ENCODE measurements at regions not wholly inside any gene's neighbourhood (a gene's known extent, or its start where the extent isn't known, plus 50 kb on each side); places are given as distances from the start of the nearest gene placed in this dataset.

GRCh38 chr10:36232935-36233334, 590.8 kb upstream of the FZD8 start:
- no peak overlapping the region for H3K4me3 ChIP-seq (ENCODE audit: low read depth, low read length)
- DNase-seq (ENCODE audit: low read depth): no peak
- TF ChIP-seq, protein P1, sequence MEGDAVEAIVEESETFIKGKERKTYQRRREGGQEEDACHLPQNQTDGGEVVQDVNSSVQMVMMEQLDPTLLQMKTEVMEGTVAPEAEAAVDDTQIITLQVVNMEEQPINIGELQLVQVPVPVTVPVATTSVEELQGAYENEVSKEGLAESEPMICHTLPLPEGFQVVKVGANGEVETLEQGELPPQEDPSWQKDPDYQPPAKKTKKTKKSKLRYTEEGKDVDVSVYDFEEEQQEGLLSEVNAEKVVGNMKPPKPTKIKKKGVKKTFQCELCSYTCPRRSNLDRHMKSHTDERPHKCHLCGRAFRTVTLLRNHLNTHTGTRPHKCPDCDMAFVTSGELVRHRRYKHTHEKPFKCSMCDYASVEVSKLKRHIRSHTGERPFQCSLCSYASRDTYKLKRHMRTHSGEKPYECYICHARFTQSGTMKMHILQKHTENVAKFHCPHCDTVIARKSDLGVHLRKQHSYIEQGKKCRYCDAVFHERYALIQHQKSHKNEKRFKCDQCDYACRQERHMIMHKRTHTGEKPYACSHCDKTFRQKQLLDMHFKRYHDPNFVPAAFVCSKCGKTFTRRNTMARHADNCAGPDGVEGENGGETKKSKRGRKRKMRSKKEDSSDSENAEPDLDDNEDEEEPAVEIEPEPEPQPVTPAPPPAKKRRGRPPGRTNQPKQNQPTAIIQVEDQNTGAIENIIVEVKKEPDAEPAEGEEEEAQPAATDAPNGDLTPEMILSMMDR (IDR thresholded peaks at IDR 0.05; ENCODE audit: insufficient read depth, low read depth, low read length, missing control alignments): no peak

DNA sequence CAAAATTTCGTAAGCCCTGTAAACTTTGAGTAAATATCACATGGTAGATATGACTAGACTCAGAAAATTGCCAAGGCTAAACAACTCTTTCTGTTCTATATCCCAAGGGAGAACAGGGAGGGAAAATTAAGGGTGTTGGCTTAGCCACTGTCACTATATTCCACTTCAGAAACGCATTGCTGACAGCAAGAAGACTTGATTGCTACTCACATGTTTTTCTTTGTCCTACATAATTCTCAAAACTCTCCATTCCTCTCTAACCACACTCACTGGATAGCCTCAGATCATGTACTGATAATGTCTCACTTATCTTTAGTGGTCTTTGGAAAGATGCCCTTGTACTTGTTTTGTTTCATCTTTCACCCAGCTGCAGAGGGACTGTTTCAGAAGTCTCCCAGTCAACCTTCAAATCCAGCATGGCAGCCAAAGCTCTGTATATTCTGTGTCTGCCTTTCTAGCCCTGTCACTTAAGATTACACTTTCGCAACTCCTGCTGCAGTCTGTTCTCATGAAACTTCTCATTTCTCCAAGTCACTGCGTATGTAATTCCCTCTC, 582.4 kb upstream of the FZD8 start:
- TF ChIP-seq, protein P1 (IDR thresholded peaks at IDR 0.05; ENCODE audit: insufficient read depth, low read depth, low read length, missing control alignments): no peak
- DNase-seq (ENCODE audit: low read depth): no peak
- no peak overlapping the region for H3K4me3 ChIP-seq (ENCODE audit: low read depth, low read length)

DNA sequence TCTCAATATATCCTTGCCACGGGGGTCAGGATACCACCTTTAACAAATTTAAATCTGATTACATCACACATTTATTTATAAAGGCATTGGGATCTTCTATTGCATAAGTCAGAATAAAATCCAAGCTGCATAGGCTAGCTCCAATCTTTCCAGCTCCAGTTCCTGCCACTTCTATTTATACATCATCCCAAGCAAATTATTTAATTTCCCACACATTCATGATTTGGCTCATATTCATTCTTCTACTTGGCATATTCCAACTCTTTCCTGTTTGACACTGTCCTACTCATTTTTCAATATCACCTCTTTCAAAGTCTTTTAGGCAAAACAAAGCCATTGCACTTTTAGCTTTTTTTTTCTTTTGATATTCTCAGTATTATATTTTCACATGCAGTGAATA, 579.0 kb upstream of the FZD8 start:
- no peak for DNase-seq (ENCODE audit: low read depth)
- TF ChIP-seq, protein P1 (IDR thresholded peaks at IDR 0.05; ENCODE audit: insufficient read depth, low read depth, low read length, missing control alignments): no peak
- H3K4me3 ChIP-seq (ENCODE audit: low read depth, low read length): no peak overlapping the region

DNA sequence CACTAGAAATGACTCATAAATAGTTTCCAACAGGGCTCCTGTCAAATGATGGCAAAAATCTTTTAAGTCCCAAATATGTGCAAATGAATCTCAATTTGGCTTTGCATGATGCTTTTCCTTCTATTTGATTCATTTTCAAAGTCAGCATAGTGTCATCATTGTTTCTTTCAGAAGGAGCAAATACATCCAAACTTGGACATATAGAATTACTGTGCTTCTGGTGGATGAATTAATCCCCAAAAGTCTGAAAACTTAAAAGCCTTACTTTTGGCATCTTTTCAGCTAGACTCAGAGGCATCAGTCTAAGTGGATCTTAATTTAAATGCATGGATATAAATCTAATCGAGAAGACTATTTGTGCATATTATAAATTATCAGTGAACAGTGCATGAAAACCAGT, 578.1 kb upstream of the FZD8 start:
- DNase-seq (ENCODE audit: low read depth): no peak
- no peak overlapping the region for H3K4me3 ChIP-seq (ENCODE audit: low read depth, low read length)

GRCh38 chr10:36211856-36212255, 569.8 kb upstream of the FZD8 start:
- DNase-seq (ENCODE audit: low read depth): no peak
- no peak overlapping the region for H3K4me3 ChIP-seq (ENCODE audit: low read depth, low read length)

More for the DNA sequence above, 578.1 kb upstream of the FZD8 start:
- TF ChIP-seq, protein P1 (IDR thresholded peaks at IDR 0.05; ENCODE audit: insufficient read depth, low read depth, low read length, missing control alignments): no peak

GRCh38 chr10:36209480-36209879, 567.4 kb upstream of the FZD8 start:
- no peak for DNase-seq (ENCODE audit: low read depth)
- no peak overlapping the region for H3K4me3 ChIP-seq (ENCODE audit: low read depth, low read length)
- TF ChIP-seq, protein P1 (IDR thresholded peaks at IDR 0.05; ENCODE audit: insufficient read depth, low read depth, low read length, missing control alignments): no peak

More at GRCh38 chr10:36211856-36212255, 569.8 kb upstream of the FZD8 start:
- TF ChIP-seq, protein P1 (IDR thresholded peaks at IDR 0.05; ENCODE audit: insufficient read depth, low read depth, low read length, missing control alignments): no peak

GRCh38 chr10:36202881-36203280, 560.8 kb upstream of the FZD8 start:
- H3K4me3 ChIP-seq (ENCODE audit: low read depth, low read length): no peak overlapping the region
- TF ChIP-seq, protein P1 (IDR thresholded peaks at IDR 0.05; ENCODE audit: insufficient read depth, low read depth, low read length, missing control alignments): no peak
- no peak for DNase-seq (ENCODE audit: low read depth)
